ENCODE measurements at regions not wholly inside any gene's neighbourhood (a gene's known extent, or its start where the extent isn't known, plus 50 kb on each side); places are given as distances from the start of the nearest gene placed in this dataset.

DNA sequence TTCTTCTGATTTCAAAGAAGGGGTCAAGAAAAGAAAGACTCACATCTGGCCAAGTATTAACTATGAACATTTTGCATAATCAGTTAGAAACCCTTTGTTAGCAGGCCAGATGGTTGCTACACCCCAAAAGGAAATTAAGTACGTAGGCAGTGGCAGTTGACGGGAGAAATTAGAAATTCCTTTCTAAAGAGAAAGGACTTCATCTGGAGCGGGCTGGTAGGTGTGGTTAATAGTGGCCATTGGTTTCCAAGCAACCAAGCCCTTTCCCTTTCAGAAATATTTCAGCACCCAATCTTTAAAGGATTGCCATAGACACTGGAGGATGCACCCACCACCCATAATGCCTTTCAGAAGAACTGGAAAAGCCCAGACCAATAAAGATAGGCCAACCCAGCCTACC is 235.7 kb upstream of the LDB2 start:
- H3K27me3 Mint-ChIP-seq (ENCODE audit: unreplicated experiment), result peaks cover 16% of the 10 kb centered on the region
- H3K27ac Mint-ChIP-seq (ENCODE audit: unreplicated experiment), result no peak overlapping the region
- CTCF ChIA-PET, result no interaction called here
- BruUV-seq (replicated peaks), result no TSS peak
- no peaks in the 10 kb centered on the region for H3K4me1 Mint-ChIP-seq (ENCODE audit: low read depth, unreplicated experiment)
- no peak for DNase-seq
- no peaks in the 10 kb centered on the region for H3K9me3 Mint-ChIP-seq (ENCODE audit: low read depth, unreplicated experiment)
- no peaks in the 10 kb centered on the region for H3K36me3 Mint-ChIP-seq (ENCODE audit: insufficient read depth, unreplicated experiment)
- H3K4me3 Mint-ChIP-seq (ENCODE audit: low read depth, unreplicated experiment), result no peak overlapping the region
- TF ChIP-seq, protein P1, sequence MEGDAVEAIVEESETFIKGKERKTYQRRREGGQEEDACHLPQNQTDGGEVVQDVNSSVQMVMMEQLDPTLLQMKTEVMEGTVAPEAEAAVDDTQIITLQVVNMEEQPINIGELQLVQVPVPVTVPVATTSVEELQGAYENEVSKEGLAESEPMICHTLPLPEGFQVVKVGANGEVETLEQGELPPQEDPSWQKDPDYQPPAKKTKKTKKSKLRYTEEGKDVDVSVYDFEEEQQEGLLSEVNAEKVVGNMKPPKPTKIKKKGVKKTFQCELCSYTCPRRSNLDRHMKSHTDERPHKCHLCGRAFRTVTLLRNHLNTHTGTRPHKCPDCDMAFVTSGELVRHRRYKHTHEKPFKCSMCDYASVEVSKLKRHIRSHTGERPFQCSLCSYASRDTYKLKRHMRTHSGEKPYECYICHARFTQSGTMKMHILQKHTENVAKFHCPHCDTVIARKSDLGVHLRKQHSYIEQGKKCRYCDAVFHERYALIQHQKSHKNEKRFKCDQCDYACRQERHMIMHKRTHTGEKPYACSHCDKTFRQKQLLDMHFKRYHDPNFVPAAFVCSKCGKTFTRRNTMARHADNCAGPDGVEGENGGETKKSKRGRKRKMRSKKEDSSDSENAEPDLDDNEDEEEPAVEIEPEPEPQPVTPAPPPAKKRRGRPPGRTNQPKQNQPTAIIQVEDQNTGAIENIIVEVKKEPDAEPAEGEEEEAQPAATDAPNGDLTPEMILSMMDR (IDR thresholded peaks at IDR 0.05; ENCODE audit: unreplicated experiment), result no peak
- intact Hi-C loops (cut with micrococcal nuclease; ENCODE audit: unreplicated experiment), result no loop called here

DNA sequence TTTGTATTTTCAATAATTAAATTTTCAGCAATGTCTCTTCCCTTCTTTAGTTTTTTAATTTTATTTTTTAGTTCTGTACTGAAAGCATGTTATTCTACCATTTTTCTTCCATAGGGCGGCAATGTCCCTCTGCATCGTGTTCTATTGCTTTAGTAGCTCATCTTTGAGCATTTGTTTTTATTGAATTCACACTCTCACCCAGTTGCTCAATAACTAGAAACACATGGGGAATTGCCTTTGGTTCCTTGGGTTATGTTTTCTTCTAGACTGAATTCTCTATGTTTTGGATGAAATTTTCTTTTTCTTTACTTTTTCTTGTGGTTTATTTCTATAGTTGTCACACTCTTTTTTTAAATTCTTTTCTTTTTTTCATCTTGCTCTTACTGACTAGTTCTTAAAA is 233.8 kb upstream of the LDB2 start:
- Mint-ChIP-seq H3K9me3 (ENCODE audit: low read depth, unreplicated experiment) (no peaks in the 10 kb centered on the region), H3K4me3 (ENCODE audit: low read depth, unreplicated experiment) (no peak overlapping the region), H3K27ac (ENCODE audit: unreplicated experiment) (no peak overlapping the region), H3K27me3 (ENCODE audit: unreplicated experiment) (peaks cover 16% of the 10 kb centered on the region), H3K4me1 (ENCODE audit: low read depth, unreplicated experiment) (no peaks in the 10 kb centered on the region), H3K36me3 (ENCODE audit: insufficient read depth, unreplicated experiment) (no peaks in the 10 kb centered on the region)
- no TSS peak for BruUV-seq (replicated peaks)
- TF ChIP-seq, protein P1 (IDR thresholded peaks at IDR 0.05; ENCODE audit: unreplicated experiment), result no peak
- intact Hi-C loops (cut with micrococcal nuclease; ENCODE audit: unreplicated experiment), result no loop called here
- DNase-seq, result no peak
- CTCF ChIA-PET, result no interaction called here

DNA sequence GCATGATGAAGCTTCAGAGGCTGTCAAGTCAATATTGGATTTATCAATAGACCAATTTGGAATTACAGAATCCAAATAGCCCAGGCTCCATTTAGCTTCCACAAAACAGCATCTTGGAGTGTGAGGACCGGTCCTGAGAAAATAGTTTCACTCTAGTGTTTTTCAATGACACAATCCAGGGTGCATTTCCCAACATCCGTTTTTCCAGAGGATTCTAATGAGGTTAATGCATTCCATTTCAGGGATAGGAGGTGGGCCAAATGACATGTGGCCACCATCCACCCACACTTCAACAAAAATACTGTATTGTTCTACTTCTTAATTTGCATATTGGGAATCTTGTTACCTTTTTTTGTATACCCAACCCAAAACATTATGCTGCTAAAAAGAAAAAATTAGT is 229.8 kb upstream of the LDB2 start:
- TF ChIP-seq, protein P1 (IDR thresholded peaks at IDR 0.05; ENCODE audit: unreplicated experiment), result no peak
- CTCF ChIA-PET, result no interaction called here
- no peaks in the 10 kb centered on the region for H3K36me3 Mint-ChIP-seq (ENCODE audit: insufficient read depth, unreplicated experiment)
- DNase-seq, result no peak
- no peak overlapping the region for H3K27ac Mint-ChIP-seq (ENCODE audit: unreplicated experiment)
- intact Hi-C loops (cut with micrococcal nuclease; ENCODE audit: unreplicated experiment), result loop anchor here (5.0 kb wide), 1 partner anchor 211 kb away; no protein-coding TSS in a partner anchor
- no TSS peak for BruUV-seq (replicated peaks)
- no peaks in the 10 kb centered on the region for H3K4me1 Mint-ChIP-seq (ENCODE audit: low read depth, unreplicated experiment)
- no peak overlapping the region for H3K4me3 Mint-ChIP-seq (ENCODE audit: low read depth, unreplicated experiment)
- H3K9me3 Mint-ChIP-seq (ENCODE audit: low read depth, unreplicated experiment), result no peaks in the 10 kb centered on the region
- H3K27me3 Mint-ChIP-seq (ENCODE audit: unreplicated experiment), result peaks cover 16% of the 10 kb centered on the region

DNA sequence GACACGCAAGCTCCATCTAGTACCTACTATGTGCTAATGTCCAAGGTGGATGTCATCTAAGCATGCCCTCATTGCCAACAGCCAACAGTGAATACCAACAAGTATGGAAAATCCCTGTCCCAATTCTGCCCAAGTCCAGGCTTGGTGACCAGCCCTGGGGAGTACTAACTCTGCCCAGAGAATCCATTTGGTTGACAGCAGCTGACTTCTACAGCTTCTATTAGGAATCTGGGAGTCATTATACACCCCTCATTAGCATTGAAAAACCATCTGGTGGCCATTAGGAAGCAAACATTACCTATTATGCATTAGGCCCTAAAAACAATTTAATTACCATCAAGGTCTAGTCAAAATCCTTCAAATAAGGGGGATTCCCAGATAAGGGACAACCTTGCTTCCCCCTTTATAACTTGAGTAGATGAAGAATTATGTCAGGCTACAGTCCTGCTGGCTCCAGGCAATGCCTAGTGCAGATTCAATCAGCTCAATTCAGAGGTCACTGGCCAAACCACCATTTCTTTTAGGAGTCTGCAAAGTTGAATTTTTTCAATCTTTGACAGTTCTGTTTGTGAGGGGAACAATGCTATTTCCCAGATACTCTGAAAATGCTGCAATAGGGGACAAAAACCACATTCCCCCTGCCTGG is 228.0 kb upstream of the LDB2 start:
- Mint-ChIP-seq H3K27ac (ENCODE audit: unreplicated experiment) (no peak overlapping the region), H3K4me1 (ENCODE audit: low read depth, unreplicated experiment) (no peaks in the 10 kb centered on the region), H3K9me3 (ENCODE audit: low read depth, unreplicated experiment) (no peaks in the 10 kb centered on the region), H3K36me3 (ENCODE audit: insufficient read depth, unreplicated experiment) (no peaks in the 10 kb centered on the region), H3K4me3 (ENCODE audit: low read depth, unreplicated experiment) (no peak overlapping the region), H3K27me3 (ENCODE audit: unreplicated experiment) (peaks cover 8% of the 10 kb centered on the region)
- no TSS peak for BruUV-seq (replicated peaks)
- intact Hi-C loops (cut with micrococcal nuclease; ENCODE audit: unreplicated experiment), result loop anchor here (5.0 kb wide), 1 partner anchor 209 kb away; no protein-coding TSS in a partner anchor
- TF ChIP-seq, protein P1 (IDR thresholded peaks at IDR 0.05; ENCODE audit: unreplicated experiment), result no peak
- CTCF ChIA-PET, result no interaction called here
- DNase-seq, result no peak
